Testis (tissue), 2 donors: ENCODE measurements at regions not wholly inside any gene's neighbourhood (a gene's known extent, or its start where the extent isn't known, plus 50 kb on each side); places are given as distances from the start of the nearest gene placed in this dataset.

Source experiments
- DNase-seq: peaks from one replicate; pipeline ENCODE4 v3.0.0-alpha.2; 2019
- H3K27ac ChIP-seq, 2 donors: fragments of 200-600 bp; sonication (generic); one replicate each; pipeline ENCODE4 v1.5.1; 2019
- H3K27me3 ChIP-seq: fragments of 200-600 bp; sonication (generic); one replicate; pipeline ENCODE4 v1.5.1; 2019
- H3K36me3 ChIP-seq: fragments of 200-600 bp; sonication (generic); one replicate; pipeline ENCODE4 v1.5.1; 2017; ENCODE audit warnings: low read depth; ENCODE audit errors: missing control alignments
- H3K4me1 ChIP-seq: fragments of 200-600 bp; sonication (generic); one replicate; pipeline ENCODE4 v1.5.1; 2019
- H3K4me3 ChIP-seq, 2 donors: fragments of 200-600 bp; sonication (generic); one replicate each; pipeline ENCODE4 v1.5.1; 2017 to 2019
- H3K9me3 ChIP-seq: fragments of 200-600 bp; sonication (generic); one replicate; pipeline ENCODE4 v1.5.1; 2017
- POLR2A ChIP-seq: fragments of 450-650 bp; IDR thresholded peaks from one replicate; pipeline ENCODE4 v1.6.1; 2017; ENCODE audit warnings: antibody characterized with exemption, mild to moderate bottlenecking, moderate library complexity
- WGBS, 2 donors: methylation state at CpG; one replicate each; pipeline ENCODE4 v1.1.5; 2018; 5-methylcytosine and 5-hydroxymethylcytosine counted together
- intact Hi-C: fragments of 100-400 bp; cut with DNase I; formaldehyde crosslinking; loops from one replicate; pipeline ENCODE4 v1.15.1; 2023; ENCODE audit warnings: low total_unique reads
- TF ChIP-seq, protein P1 (sequence below), 3 experiments: fragments of 450-650 bp in 2 of 3; fragments of 200-600 bp in 1 of 3; sonication (generic) in 1 of 3; IDR thresholded peaks; one replicate each; pipeline ENCODE4 v1.5.1; 2016 to 2019; ENCODE audit warnings: antibody characterized with exemption in 3 of 3, mild to moderate bottlenecking in 2 of 3, moderate library complexity in 1 of 3

DNA sequence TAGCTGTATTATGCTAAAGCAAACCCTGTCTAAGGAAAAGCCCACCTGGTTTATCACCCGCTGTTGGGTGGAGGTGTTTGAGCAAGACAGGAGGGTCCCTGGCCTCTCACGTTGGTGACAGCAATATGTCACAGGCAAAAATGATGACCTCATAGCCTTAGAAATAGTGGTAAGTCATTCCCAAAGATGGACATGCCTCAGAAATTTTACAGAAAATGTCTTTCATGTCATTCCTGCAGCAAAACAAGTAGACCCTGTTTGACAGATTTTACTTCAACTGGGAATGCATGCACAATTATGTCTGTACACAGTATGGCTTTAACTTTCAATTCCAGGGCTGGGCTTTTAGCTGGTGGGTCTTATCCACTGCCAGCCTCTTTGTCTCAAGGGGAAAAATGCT is 362.3 kb upstream of the C2CD4B start:
- no peak overlapping the region for H3K4me3 ChIP-seq
- H3K27ac ChIP-seq = no peak overlapping the region
- no peaks in the 10 kb centered on the region for H3K27me3 ChIP-seq
- DNase-seq = no peak
- no peaks in the 10 kb centered on the region for H3K4me1 ChIP-seq
- no peaks in the 10 kb centered on the region for H3K9me3 ChIP-seq
- intact Hi-C loops = no loop called here
- no peaks in the 10 kb centered on the region for H3K36me3 ChIP-seq
- no peak for TF ChIP-seq POLR2A
- TF ChIP-seq, protein P1, sequence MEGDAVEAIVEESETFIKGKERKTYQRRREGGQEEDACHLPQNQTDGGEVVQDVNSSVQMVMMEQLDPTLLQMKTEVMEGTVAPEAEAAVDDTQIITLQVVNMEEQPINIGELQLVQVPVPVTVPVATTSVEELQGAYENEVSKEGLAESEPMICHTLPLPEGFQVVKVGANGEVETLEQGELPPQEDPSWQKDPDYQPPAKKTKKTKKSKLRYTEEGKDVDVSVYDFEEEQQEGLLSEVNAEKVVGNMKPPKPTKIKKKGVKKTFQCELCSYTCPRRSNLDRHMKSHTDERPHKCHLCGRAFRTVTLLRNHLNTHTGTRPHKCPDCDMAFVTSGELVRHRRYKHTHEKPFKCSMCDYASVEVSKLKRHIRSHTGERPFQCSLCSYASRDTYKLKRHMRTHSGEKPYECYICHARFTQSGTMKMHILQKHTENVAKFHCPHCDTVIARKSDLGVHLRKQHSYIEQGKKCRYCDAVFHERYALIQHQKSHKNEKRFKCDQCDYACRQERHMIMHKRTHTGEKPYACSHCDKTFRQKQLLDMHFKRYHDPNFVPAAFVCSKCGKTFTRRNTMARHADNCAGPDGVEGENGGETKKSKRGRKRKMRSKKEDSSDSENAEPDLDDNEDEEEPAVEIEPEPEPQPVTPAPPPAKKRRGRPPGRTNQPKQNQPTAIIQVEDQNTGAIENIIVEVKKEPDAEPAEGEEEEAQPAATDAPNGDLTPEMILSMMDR (IDR thresholded peaks at IDR 0.05) = no peak
- 79% methylated on average over 2 of the region's 2 CpGs for WGBS, 2 donors

DNA sequence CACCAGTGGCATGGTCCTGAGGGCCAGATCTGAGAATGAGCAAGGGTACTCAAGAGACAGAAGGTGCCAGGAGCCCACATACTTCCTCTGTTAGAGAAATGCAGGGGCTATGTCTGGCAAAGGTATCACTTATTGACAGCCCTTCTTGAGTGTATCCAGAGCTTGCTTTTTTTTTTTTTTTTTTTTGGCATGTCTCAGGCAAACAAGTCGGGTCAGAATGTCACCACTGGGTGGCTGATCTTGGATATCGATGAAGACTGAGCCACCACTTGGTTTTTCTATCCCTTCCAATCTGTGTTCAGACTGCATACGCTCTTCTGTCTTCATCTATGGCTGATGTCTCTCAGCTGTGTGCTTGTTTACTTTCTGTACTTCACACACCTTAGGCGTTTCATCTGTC is 363.4 kb upstream of the C2CD4B start:
- no peaks in the 10 kb centered on the region for H3K27me3 ChIP-seq
- TF ChIP-seq POLR2A = no peak
- TF ChIP-seq, protein P1 (IDR thresholded peaks at IDR 0.05) = no peak
- no peaks in the 10 kb centered on the region for H3K4me1 ChIP-seq
- no peaks in the 10 kb centered on the region for H3K36me3 ChIP-seq
- intact Hi-C loops = no loop called here
- H3K27ac ChIP-seq = no peak overlapping the region
- H3K9me3 ChIP-seq = no peaks in the 10 kb centered on the region
- no peak overlapping the region for H3K4me3 ChIP-seq
- DNase-seq = no peak
- WGBS, 2 donors = 86 to 98% methylated on average over 4 of the region's 4 CpGs

DNA sequence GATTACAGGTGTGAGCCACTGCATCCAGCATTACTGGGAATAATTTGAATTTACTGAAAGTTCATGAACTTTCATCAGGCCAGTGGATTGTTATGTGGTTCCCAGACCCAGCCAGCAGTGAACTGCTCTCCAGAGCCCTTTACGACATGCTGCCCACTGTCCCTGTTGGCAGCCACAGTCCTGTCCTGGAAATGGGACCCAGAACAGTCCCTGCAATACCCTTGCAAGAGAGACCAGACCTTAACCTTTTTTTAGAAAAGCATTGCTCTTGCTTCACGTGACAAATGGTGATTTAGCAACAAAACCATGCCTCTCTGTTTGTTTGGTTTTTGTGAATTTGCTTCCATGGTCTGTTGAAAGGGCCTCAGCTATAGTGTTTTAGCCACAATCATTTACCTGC is 367.3 kb upstream of the C2CD4B start:
- Histone ChIP-seq H3K27me3 (no peaks in the 10 kb centered on the region), H3K4me3 (no peak overlapping the region), H3K9me3 (no peaks in the 10 kb centered on the region), H3K27ac (no peak overlapping the region), H3K4me1 (no peaks in the 10 kb centered on the region), H3K36me3 (no peaks in the 10 kb centered on the region)
- no peak for DNase-seq
- WGBS, 2 donors = 87 to 96% methylated on average over 2 of the region's 2 CpGs
- intact Hi-C loops = no loop called here
- no peak for TF ChIP-seq POLR2A
- TF ChIP-seq, protein P1 (IDR thresholded peaks at IDR 0.05) = no peak

DNA sequence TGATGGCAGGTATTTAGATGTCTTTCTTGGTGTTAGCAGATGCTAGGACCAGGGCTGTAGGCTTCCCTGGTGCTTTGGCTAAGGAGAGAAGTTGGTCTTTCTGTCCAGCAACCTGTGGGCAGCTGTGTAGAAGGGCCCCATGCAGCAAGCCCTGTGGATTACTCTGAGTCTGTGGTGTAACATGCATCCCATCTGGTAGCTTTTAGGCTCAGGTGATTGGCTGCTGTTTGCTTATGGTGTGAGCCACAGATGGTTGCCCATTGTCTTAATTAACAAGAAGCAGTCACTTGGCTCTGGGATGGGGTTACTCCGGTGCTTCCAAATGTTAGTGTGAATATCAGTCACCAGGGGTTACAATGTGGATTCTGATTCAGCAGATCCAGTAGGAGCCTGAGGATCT is 368.6 kb upstream of the C2CD4B start:
- Histone ChIP-seq H3K4me1 (no peaks in the 10 kb centered on the region), H3K27ac (no peak overlapping the region), H3K4me3 (no peak overlapping the region), H3K36me3 (no peaks in the 10 kb centered on the region), H3K9me3 (no peaks in the 10 kb centered on the region), H3K27me3 (no peaks in the 10 kb centered on the region)
- intact Hi-C loops = no loop called here
- no peak for DNase-seq
- WGBS, 2 donors = 25 to 86% methylated on average over 1 of the region's 1 CpG
- TF ChIP-seq, protein P1 (IDR thresholded peaks at IDR 0.05) = no peak
- no peak for TF ChIP-seq POLR2A

DNA sequence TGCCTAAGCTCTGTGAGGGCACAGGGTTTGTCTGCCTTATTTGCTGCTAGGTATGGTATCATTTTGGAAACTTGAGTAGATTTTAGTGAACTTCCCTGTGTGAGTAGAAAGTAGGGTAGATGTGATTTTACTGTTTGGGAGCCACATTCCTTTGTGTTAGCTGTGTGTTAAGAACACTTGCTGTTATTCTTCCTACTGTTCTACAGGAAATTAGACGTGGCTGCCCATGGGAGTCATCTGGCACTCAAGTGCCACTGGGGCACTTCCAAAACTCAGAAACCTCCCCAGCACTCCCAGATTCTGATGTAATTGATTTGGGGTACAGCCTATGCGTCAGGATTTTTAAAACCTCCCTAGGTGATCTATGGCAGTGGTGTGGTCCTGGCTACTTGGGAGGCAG is 369.9 kb upstream of the C2CD4B start:
- TF ChIP-seq, protein P1 (IDR thresholded peaks at IDR 0.05) = no peak
- no peak for TF ChIP-seq POLR2A
- WGBS, 2 donors = 74 to 84% methylated on average over 2 of the region's 2 CpGs
- no peak overlapping the region for H3K4me3 ChIP-seq

More for the DNA sequence above, 369.9 kb upstream of the C2CD4B start:
- no peak for DNase-seq
- Histone ChIP-seq H3K27ac (no peak overlapping the region), H3K27me3 (no peaks in the 10 kb centered on the region), H3K4me1 (no peaks in the 10 kb centered on the region), H3K9me3 (no peaks in the 10 kb centered on the region), H3K36me3 (no peaks in the 10 kb centered on the region)
- intact Hi-C loops = no loop called here
